GM12891 (cell line): ENCODE measurements at regions not wholly inside any gene's neighbourhood (a gene's known extent, or its start where the extent isn't known, plus 50 kb on each side); places are given as distances from the start of the nearest gene placed in this dataset.

Source experiments
- POLR2A ChIP-seq: IDR thresholded peaks from 2 replicates; pipeline ENCODE4 v1.6.1; 2011; ENCODE audit warnings: low read depth, low read length, control low read depth
- POLR2AphosphoS5 ChIP-seq: IDR thresholded peaks from 2 replicates; pipeline ENCODE4 v1.6.1; 2011; ENCODE audit warnings: low read depth, low read length, control low read depth
- TAF1 ChIP-seq: IDR thresholded peaks from 2 replicates; pipeline ENCODE4 v1.6.1; 2011; ENCODE audit warnings: low read depth, low read length, control low read depth

DNA sequence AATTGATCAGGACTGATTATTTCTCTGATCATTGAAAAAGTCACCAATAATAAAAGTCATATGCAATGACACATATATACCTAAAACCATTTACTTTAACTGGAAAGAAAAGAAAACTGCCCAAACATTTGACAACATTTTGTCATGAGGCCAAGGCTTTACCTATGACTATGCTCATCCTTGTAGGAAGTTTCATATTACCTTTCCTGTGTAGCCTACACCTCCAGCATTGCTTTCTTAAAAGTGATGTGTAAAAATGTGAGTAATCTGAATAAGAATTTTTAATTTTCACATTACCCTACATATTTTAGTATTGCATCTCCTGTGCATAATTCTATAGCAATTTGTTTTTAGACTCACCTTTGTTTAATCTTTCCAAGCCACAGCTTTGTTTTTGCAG is 419.8 kb upstream of the FIGN start:
- no peak for TF ChIP-seq POLR2AphosphoS5
- no peak for TF ChIP-seq TAF1
- TF ChIP-seq POLR2A: no peak
